Left renal cortex interstitium (tissue), 4 donors: ENCODE measurements at regions not wholly inside any gene's neighbourhood (a gene's known extent, or its start where the extent isn't known, plus 50 kb on each side); places are given as distances from the start of the nearest gene placed in this dataset.

ENCODE experiments used
- DNase-seq, 4 donors: peaks; one replicate each; pipeline ENCODE4 v3.0.0-alpha.2; 2013; ENCODE audit warnings: low read depth in 4 of 4, low spot score in 2 of 4, missing footprints in 1 of 4

DNA sequence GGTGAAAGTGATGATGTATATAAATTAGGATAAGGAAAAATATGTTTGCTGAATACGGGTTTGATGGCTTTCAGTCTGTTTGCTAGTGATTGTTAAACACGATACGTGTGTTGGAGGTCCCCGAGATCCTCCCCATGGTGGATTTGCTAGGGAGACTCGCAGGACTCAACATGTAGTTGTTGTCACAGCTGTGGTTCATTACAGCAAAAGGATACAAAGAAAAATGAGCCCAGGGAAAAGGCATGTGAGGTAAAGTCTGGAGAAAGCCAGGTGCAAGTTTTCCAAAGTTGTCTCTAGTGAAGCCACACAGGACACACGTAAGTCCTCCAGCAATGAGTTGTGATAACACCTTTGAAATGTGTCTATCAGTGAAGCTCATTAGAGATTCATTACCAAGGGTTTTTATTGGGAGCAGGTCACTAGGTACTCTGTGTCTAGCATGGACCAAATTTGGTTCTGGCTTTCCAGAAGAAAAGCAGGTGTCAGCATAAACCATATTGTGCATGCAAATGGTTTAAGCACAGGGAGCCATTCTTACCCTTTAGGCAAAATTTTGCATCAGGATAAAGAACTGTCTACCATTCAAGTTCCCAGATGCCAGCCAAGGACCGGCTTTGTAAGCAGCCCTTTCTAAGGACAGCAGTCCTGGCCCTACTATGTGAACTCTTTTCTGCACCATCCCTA is 215.2 kb upstream of the WSCD1 start:
- no peak for DNase-seq

GRCh38 chr17:5861246-5861645 is 208.9 kb upstream of the WSCD1 start:
- no peak for DNase-seq

DNA sequence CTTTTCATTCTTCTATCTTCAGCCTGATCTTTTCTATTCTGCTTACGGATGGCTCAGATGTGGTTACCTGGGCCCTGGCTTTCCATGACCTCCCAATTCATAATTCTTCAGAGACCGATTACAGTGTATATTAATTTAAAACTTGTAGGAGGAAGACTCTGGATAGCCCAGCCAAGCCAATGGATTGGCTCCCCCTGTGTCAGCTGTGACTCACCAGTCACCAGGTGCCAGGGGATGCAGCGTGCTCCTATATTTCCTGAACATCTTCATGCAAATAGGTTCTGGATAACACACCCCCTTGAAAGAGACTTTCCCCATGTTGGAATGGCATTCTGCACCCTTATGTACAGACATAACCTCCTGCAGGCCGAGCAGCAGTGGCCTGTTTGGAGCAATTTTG is 208.3 kb upstream of the WSCD1 start:
- DNase-seq, result no peak

DNA sequence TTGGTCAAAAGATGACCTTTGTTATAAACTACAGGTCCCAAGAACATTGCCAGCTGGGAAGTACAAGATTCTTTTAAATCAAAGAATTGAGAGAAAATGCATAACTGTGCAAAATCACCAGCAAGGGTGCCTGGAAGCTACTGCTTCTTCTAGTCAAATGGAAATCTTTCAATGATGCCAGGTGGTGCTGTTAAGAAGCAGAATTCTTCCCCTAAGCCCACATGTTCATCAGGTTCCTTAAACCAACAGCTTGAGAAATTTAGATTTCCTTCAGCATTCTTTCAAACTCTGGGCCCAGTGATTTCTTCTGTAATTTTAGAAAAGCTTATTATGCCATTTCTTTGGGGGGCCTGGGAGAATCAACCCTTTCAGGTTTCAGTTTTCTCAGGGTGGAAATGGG is 207.8 kb upstream of the WSCD1 start:
- DNase-seq, result no peak

DNA sequence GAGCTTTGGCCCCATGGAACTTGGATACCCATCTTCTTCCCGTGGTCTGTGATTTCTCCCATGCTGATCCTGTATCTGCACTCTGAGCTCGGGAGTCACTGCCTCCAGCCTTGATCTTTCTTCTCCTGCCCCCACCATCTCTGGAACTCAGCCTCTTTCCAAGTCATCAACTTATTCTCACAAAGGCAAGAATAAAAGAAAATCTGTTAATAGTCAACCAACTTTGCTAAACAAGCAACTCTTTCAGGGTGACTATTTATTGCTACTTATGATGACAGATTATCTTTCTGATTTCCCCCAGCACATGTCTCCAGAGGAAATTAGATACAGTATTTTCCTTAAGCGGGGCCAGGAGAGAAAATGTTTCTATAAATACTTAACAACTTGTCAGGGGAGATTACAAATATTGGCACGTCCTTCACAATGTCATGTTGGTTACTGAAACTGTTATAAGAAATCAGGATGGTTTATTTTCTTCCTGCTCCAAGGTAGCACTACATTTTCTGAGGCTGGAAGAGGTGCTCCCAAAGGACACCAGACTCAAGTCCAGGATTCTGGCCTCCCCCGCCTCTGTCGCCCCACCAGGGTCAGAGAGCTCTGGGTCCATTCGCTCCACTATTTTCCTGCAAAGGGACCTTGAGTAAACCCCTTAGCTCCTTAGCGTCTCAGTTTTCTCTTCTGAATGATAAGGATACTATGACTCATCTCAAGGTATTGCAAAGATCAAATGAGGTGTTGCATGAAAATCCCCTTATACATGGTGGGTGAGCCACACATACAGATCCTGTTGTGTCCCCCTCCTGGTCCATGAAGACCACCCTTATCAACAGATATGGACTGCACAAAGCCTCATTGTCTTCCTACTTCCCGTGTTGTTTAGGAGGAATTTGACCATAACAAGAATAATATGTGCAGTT is 205.2 kb upstream of the WSCD1 start:
- DNase-seq, result no peak

- no peak for DNase-seq
Observed at GRCh38 chr17:5866978-5867377, 203.2 kb upstream of the WSCD1 start.

- DNase-seq, result no peak
Observed at GRCh38 chr17:5869041-5869745, 201.0 kb upstream of the WSCD1 start.

DNA sequence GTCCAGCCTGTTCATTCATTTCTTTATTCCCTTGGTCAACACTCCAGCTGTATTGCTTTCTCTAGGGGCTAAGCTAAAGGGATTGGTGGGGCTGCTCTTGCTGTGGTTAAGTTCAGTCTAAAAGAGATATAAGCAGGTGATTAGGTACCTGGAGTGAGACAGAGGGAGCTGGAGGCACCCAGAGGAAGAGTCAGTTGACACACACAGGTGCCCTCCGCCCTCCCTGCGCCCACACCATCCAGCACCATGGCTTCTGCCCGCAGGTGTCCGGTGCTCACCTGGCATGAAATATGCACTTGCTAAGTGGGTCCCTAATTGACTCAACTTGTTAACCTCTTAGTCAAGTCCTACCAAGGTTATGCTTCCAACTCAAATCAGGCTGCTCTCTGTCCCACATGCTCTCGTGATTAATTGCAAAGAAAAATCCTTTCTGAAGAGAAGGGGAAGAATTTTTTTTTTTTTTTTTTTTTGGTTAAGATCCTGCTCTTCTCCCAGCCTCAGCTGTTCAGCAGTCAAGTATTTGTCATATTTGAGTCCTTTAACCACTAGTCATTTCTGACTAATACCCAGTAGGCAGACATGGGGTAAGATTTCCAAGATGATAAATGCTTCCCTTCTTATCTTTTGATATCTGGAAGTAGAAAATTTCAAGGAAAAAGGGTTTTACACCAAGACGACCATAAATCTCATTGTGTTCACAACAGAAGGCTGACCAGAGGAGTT is 199.8 kb upstream of the WSCD1 start:
- DNase-seq, result no peak

- no peak for DNase-seq
Observed at GRCh38 chr17:5871666-5872065, 198.5 kb upstream of the WSCD1 start.

DNA sequence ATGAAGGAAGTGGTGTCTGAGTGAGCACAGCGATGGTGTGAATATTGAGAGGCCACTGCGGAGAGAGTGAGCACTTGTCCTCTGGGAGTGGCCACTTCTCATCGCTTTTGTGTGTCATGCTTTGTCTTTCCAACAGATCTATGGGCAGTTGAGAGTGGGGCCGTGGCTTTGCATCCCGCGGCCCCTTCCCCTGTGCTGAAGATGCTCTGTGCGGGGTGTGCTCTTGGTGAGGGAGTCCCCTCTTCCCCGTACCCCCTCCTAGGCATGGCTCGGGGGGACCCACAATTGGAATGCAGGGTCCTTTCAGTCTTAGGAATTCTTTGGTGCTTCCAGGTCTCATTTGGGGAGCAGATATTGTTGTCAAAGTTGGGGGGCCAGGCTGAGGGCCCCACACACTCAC is 197.3 kb upstream of the WSCD1 start:
- DNase-seq, result no peak

GRCh38 chr17:5873781-5874180 is 196.4 kb upstream of the WSCD1 start:
- no peak for DNase-seq

DNA sequence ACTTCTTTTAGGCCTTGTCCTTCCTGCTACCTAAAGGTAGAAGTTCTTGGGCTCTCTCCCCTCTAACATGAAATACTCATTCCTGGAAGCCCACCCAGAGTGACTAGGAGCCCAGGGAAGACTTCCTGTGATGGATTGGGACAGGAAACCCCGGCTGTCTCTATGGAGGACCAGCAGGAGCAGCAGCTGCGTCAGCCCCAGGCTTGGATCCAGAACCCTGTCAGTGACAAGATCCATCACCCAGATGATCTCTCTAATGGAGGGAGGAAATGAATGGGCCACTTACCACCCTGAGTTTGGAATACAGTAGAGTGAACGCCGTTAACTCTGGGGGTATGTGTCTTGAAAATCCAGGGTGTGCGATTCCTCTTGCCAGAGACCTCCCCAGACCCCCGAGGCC is 195.7 kb upstream of the WSCD1 start:
- DNase-seq, result no peak

- DNase-seq, result no peak
Observed at GRCh38 chr17:5877366-5877765, 192.8 kb upstream of the WSCD1 start.

DNA sequence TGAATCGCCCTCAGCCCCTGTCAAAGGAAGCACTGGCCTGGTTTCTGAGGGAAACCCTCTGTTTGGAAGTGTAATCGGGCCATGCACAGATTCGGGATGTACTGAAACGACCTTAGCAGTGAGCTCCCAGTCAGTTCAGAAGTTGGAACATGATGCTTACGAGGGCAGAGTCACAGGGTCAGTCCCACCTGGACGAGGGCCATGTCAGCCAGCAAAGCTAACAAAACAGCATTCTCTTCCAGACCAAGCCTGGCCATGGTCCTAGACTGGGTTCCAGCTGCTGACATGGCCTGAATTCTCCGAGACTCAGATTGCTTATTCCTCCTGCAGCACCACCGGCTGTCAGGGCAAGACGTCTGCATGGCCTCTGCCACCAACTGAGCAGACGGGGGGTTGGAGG is 192.2 kb upstream of the WSCD1 start:
- DNase-seq, result no peak

DNA sequence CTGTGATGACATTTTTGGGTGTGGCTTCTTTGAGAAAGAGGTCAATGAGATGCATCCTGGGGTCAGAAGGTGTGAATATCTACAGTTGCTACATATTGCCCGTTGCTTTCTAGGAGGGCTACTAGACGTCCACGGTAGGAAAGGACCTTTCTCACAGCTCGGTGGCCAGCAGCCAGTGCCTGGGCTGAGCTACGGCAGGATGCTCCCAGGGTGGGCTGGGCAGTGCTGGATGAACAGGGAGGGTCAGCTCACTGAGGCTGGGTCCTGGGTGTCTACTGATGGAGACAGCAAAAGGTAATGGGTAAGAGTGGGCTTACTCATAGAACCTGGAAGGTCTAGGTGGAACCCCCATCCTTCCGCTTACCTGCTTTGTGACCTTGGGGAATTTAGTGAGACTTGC is 188.3 kb upstream of the WSCD1 start:
- DNase-seq, result no peak

GRCh38 chr17:5883775-5884665 is 186.2 kb upstream of the WSCD1 start:
- no peak for DNase-seq

DNA sequence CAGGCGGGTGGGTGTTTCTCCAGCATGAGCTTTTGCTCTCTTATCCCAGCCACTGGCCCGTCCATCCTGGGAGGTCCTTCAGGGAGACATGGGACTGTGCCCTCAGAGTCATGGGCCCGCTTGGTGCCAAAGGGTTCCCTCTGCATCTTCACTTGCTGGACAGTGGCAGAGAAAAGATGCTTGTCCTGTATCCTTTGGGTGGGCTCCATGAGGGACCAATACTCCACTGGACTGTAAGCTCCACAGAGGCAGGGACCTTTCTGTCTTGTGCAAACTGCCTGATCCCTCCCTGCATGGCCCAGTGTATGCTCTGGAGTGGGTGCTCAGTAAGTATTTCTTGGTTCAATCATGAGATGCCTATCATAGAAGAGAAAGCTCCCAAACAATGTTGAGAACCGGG is 184.8 kb upstream of the WSCD1 start:
- DNase-seq, result no peak

DNA sequence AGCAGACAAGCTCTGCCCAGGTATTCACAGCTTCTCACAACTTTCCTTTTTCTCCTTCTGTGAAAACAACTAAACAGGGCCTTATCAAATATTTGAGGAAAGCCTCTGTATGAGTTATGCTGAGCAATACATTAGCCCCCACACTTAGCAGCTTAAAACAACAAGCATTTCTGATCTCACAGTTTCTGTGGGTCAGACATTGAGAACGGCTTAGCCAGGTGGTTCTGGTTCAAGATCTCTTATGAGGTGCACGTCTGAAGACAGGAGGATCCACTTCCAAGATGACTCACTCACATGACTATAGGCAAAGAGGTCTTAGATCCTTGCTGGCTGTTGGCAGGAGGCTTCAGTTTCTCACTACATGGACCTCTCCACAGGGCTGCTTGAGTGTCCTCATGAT is 181.4 kb upstream of the WSCD1 start:
- DNase-seq, result no peak

GRCh38 chr17:5892921-5893675 is 177.1 kb upstream of the WSCD1 start:
- DNase-seq, result no peak
